Adipocyte (in vitro differentiated cells): ENCODE measurements at regions not wholly inside any gene's neighbourhood (a gene's known extent, or its start where the extent isn't known, plus 50 kb on each side); places are given as distances from the start of the nearest gene placed in this dataset.
A peak's percentile ranks its signal among the peaks of the same experiment; 100 is the strongest.

Source experiments
- DNase-seq: peaks from one replicate; pipeline ENCODE4 v3.0.0-alpha.2; 2015; ENCODE audit warnings: low read depth
- H3K27me3 ChIP-seq: replicated peaks from 2 replicates; pipeline ENCODE4 v1.7.0; 2013; ENCODE audit warnings: mild to moderate bottlenecking, low read length, moderate library complexity; ENCODE audit not compliant: control insufficient read depth, insufficient read depth
- H3K36me3 ChIP-seq: 2 replicates; pipeline ENCODE4 v1.7.0; 2013; ENCODE audit warnings: low read length, mild to moderate bottlenecking, moderate library complexity; ENCODE audit not compliant: control insufficient read depth, insufficient read depth, severe bottlenecking
- H3K4me1 ChIP-seq: 2 replicates; pipeline ENCODE4 v1.7.0; 2013; ENCODE audit warnings: mild to moderate bottlenecking, low read length, moderate library complexity; ENCODE audit not compliant: control insufficient read depth, insufficient read depth
- H3K4me3 ChIP-seq: 2 replicates; pipeline ENCODE4 v1.7.0; 2013; ENCODE audit warnings: mild to moderate bottlenecking, low read length, moderate library complexity
- H3K9ac ChIP-seq: 2 replicates; pipeline ENCODE4 v1.7.0; 2013; ENCODE audit warnings: mild to moderate bottlenecking, low read length, moderate library complexity
- H3K9me3 ChIP-seq: 2 replicates; pipeline ENCODE4 v1.7.0; 2013; ENCODE audit warnings: mild to moderate bottlenecking, low read length, moderate library complexity; ENCODE audit not compliant: control insufficient read depth

GRCh38 chr6:149231778-149232177 is 85.7 kb upstream of the TAB2 start:
- no peak for DNase-seq
- Histone ChIP-seq H3K27me3 (no peaks in the 10 kb centered on the region), H3K4me1 (peaks cover 15% of the 10 kb centered on the region)

DNA sequence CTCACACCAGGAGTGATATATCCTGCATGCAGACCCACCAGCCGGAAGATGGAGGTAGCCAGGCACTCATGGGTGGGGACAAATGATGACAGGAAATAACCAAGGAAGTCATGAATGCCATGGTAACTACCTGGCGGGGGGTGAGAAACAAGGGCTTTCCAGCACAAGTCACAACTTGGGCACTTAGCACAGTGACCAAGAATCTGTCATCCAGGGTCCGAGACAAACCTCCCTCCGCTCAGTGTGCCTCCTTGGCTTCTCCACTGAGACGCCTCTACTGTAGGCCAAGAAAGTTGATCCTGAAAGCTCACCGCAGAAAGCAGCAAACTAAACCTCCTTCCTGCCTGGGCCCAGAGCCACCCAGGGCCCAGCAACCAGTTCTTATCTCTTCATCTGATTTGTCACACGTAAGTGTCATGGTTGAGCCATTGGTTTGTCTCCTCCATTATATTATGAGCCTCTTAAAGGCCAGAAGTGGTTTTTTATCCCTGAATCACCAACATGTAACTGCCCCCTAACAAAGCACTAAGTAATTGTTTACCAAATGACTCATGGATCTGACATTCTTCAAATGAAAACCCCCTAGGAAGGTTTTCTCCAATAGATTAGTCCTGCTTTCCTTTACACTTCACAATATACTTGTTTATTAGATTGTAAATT is 84.3 kb upstream of the TAB2 start:
- Histone ChIP-seq H3K4me3 (no peak overlapping the region), H3K9ac (no peak overlapping the region), H3K36me3 (no peaks in the 10 kb centered on the region), H3K27me3 (no peaks in the 10 kb centered on the region), H3K9me3 (peaks cover 2% of the 10 kb centered on the region), H3K4me1 (peaks cover 15% of the 10 kb centered on the region)
- DNase-seq, result peak; percentile 72

More at GRCh38 chr6:149231778-149232177, 85.7 kb upstream of the TAB2 start:
- Histone ChIP-seq H3K36me3 (no peaks in the 10 kb centered on the region), H3K9ac (no peak overlapping the region), H3K9me3 (no peaks in the 10 kb centered on the region), H3K4me3 (no peak overlapping the region)

- H3K4me3 ChIP-seq, result no peak overlapping the region
- peak; percentile 37 for DNase-seq
- no peaks in the 10 kb centered on the region for H3K27me3 ChIP-seq
- no peaks in the 10 kb centered on the region for H3K36me3 ChIP-seq
- peaks cover 15% of the 10 kb centered on the region for H3K4me1 ChIP-seq
- peaks cover 13% of the 10 kb centered on the region for H3K9me3 ChIP-seq
- H3K9ac ChIP-seq, result no peak overlapping the region
Measured at GRCh38 chr6:149234051-149234962, 83.2 kb upstream of the TAB2 start.

GRCh38 chr6:149235130-149235561 is 82.4 kb upstream of the TAB2 start:
- peaks cover 15% of the 10 kb centered on the region for H3K4me1 ChIP-seq
- no peaks in the 10 kb centered on the region for H3K36me3 ChIP-seq
- H3K9me3 ChIP-seq, result peaks cover 22% of the 10 kb centered on the region
- H3K9ac ChIP-seq, result no peak overlapping the region
- DNase-seq, result peak; percentile 31
- H3K27me3 ChIP-seq, result no peaks in the 10 kb centered on the region
- no peak overlapping the region for H3K4me3 ChIP-seq

DNA sequence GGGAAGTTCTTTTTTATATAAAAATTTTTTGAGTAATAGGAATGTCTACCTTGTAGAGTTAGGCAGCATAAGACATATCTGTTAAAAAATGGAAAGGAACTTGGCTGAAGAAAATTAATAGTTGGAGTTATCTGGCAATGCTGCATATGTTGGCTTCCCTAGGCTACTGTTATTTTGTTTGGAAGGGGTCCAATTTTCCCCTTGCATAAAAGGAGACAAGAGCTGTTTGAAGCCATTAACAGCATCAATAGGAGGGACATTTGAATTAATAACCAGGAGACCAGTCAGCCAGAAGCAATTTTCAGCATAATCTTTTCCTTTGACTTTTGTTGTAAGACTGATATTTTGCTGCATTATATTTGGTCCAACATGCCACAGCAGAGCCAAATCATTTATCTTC is 80.9 kb upstream of the TAB2 start:
- peaks cover 35% of the 10 kb centered on the region for H3K9me3 ChIP-seq
- no peaks in the 10 kb centered on the region for H3K27me3 ChIP-seq
- H3K4me1 ChIP-seq, result peaks cover 15% of the 10 kb centered on the region
- no peak overlapping the region for H3K4me3 ChIP-seq
- DNase-seq, result no peak
- H3K36me3 ChIP-seq, result no peaks in the 10 kb centered on the region
- no peak overlapping the region for H3K9ac ChIP-seq

- Histone ChIP-seq H3K4me1 (peaks cover 15% of the 10 kb centered on the region), H3K9ac (no peak overlapping the region), H3K36me3 (no peaks in the 10 kb centered on the region), H3K9me3 (peaks cover 38% of the 10 kb centered on the region), H3K4me3 (no peak overlapping the region), H3K27me3 (no peaks in the 10 kb centered on the region)
- no peak for DNase-seq
Measured at GRCh38 chr6:149237464-149237863, 80.0 kb upstream of the TAB2 start.

GRCh38 chr6:149239573-149240209 is 77.8 kb upstream of the TAB2 start:
- no peaks in the 10 kb centered on the region for H3K27me3 ChIP-seq
- DNase-seq, result no peak
- H3K9ac ChIP-seq, result no peak overlapping the region
- no peaks in the 10 kb centered on the region for H3K36me3 ChIP-seq
- no peaks in the 10 kb centered on the region for H3K4me1 ChIP-seq
- H3K9me3 ChIP-seq, result peaks cover 38% of the 10 kb centered on the region
- no peak overlapping the region for H3K4me3 ChIP-seq

DNA sequence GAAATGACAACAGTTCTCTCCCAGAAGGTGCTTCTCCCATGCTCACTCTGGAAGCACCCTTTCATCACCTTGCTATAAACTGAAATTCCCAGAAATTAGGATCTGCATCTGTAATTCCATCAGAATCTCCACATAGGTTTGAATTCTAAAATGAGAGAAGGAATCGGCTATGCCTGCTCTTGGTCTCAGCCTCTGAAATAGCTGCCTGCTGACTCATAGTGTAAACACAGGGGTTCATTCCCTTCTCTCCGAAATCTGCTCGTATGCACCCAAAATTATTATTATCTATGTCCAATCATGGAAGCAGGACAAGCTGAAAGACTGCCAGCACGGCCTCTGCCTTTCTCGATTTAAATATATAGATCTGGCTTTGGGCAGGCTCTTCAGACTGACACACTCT is 74.6 kb upstream of the TAB2 start:
- Histone ChIP-seq H3K36me3 (no peaks in the 10 kb centered on the region), H3K4me1 (no peaks in the 10 kb centered on the region), H3K4me3 (no peak overlapping the region), H3K9ac (no peak overlapping the region), H3K27me3 (peaks cover 3% of the 10 kb centered on the region), H3K9me3 (peaks cover 38% of the 10 kb centered on the region)
- DNase-seq, result peak; percentile 6

DNA sequence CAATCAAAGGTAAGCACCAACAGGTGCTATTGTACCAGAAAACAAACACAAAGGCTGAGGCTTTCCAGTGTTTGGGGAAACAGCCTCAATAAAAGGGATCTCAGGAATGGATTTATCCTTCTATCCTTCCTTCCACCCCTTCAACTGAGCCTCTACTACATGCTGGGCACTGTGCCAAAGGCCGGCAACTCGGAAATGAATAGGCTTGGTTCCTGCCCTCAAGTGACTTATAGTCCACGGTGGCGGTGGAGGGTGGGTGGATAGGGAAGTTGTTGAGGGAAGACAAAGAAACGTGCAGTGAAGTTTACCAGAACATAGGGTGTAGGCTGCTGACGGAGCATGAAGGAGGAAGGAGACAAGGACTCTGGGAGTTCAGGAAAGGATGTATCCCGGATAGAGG is 73.4 kb upstream of the TAB2 start:
- Histone ChIP-seq H3K27me3 (peaks cover 7% of the 10 kb centered on the region), H3K36me3 (no peaks in the 10 kb centered on the region), H3K4me3 (no peak overlapping the region), H3K4me1 (no peaks in the 10 kb centered on the region), H3K9me3 (peaks cover 27% of the 10 kb centered on the region), H3K9ac (no peak overlapping the region)
- no peak for DNase-seq

- DNase-seq, result no peak
- Histone ChIP-seq H3K4me3 (no peak overlapping the region), H3K27me3 (peaks cover 9% of the 10 kb centered on the region), H3K9me3 (peaks cover 1% of the 10 kb centered on the region), H3K9ac (no peak overlapping the region), H3K4me1 (no peaks in the 10 kb centered on the region), H3K36me3 (no peaks in the 10 kb centered on the region)
Measured at GRCh38 chr6:149246691-149247384, 70.7 kb upstream of the TAB2 start.

DNA sequence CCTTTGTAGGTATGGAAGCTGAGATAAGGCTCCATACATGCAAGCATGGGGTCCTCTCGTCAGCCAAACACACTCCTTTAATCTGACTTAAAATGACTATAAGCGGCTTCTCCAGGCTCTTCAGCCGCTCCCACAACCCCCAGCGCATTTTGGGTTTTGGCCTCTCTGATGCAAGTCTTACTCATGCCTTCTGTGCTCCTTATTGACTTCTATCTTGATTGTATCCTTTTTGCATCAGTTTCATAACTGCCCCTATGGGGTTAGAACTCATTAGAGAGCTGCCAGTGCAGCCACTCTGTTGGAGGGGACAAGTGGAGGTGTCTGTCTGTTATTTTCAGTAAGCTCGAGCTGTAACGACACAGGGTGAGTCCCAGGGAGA is 70.1 kb upstream of the TAB2 start:
- Histone ChIP-seq H3K4me1 (no peaks in the 10 kb centered on the region), H3K27me3 (peaks cover 9% of the 10 kb centered on the region), H3K9me3 (no peaks in the 10 kb centered on the region), H3K9ac (no peak overlapping the region), H3K4me3 (no peak overlapping the region), H3K36me3 (no peaks in the 10 kb centered on the region)
- DNase-seq, result no peak
